Neural cell (in vitro differentiated cells): ENCODE measurements at regions not wholly inside any gene's neighbourhood (a gene's known extent, or its start where the extent isn't known, plus 50 kb on each side); places are given as distances from the start of the nearest gene placed in this dataset.

Source experiments
- H2AFZ ChIP-seq: fragments of 200-600, 300-800 bp; sonication (generic), shearing (Covaris generic); 2 replicates; pipeline ENCODE4 v1.6.0; 2014; ENCODE audit warnings: low read depth, mild to moderate bottlenecking, antibody characterized with exemption, low read length, moderate library complexity
- H3F3A ChIP-seq: fragments of 200-600 bp; shearing (Covaris generic); 2 replicates; pipeline ENCODE4 v1.6.1; 2016; ENCODE audit warnings: mild to moderate bottlenecking, moderate library complexity, mixed read lengths, antibody characterized with exemption, low read length; ENCODE audit not compliant: insufficient read depth, poor library complexity, severe bottlenecking
- H3K27ac ChIP-seq: fragments of 200-600, 300-800 bp; sonication (generic), shearing (Covaris generic); 2 replicates; pipeline ENCODE4 v1.5.1; 2014; ENCODE audit warnings: mild to moderate bottlenecking, low read length, moderate library complexity
- H3K27me3 ChIP-seq: fragments of 300-800, 200-600 bp; sonication (generic), shearing (Covaris generic); 2 replicates; pipeline ENCODE4 v1.6.0; 2014; ENCODE audit warnings: mild to moderate bottlenecking, low read depth, low read length, moderate library complexity; ENCODE audit not compliant: insufficient read depth
- H3K36me3 ChIP-seq: fragments of 300-800, 200-600 bp; sonication (generic), shearing (Covaris generic); 2 replicates; pipeline ENCODE4 v1.5.1; 2014; ENCODE audit warnings: mild to moderate bottlenecking, antibody characterized with exemption, low read length, moderate library complexity; ENCODE audit not compliant: insufficient read depth
- H3K4me2 ChIP-seq: fragments of 300-800, 200-600 bp; sonication (generic), shearing (Covaris generic); 2 replicates; pipeline ENCODE4 v1.6.0; 2014; ENCODE audit warnings: mild to moderate bottlenecking, low read length
- H3K4me3 ChIP-seq: fragments of 300-800, 200-600 bp; sonication (generic), shearing (Covaris generic); 2 replicates; pipeline ENCODE4 v1.5.1; 2014; ENCODE audit warnings: mild to moderate bottlenecking, low read length, moderate library complexity
- H3K79me2 ChIP-seq: fragments of 200-600 bp; shearing (Covaris generic); replicated peaks from 2 replicates; pipeline ENCODE4 v1.6.0; 2014; ENCODE audit warnings: mild to moderate bottlenecking, low read length, moderate library complexity; ENCODE audit not compliant: insufficient read depth
- H3K9ac ChIP-seq: fragments of 300-800, 200-600 bp; sonication (generic), shearing (Covaris generic); 2 replicates; pipeline ENCODE4 v1.6.1; 2016; ENCODE audit warnings: mild to moderate bottlenecking, low read length, mixed read lengths
- H3K9me2 ChIP-seq: fragments of 200-600 bp; shearing (Covaris generic); 2 replicates; pipeline ENCODE4 v1.6.1; 2016; ENCODE audit warnings: mild to moderate bottlenecking, low read length, mixed read lengths; ENCODE audit not compliant: insufficient read depth
- H3K9me3 ChIP-seq: fragments of 200-600, 300-800 bp; sonication (generic), shearing (Covaris generic); 2 replicates; pipeline ENCODE4 v1.6.1; 2016; ENCODE audit warnings: mild to moderate bottlenecking, mixed run types, low read length, moderate library complexity, mixed read lengths
- H4K20me1 ChIP-seq: fragments of 200-600 bp; shearing (Covaris generic); 2 replicates; pipeline ENCODE4 v1.6.1; 2016; ENCODE audit warnings: mild to moderate bottlenecking, mixed run types; ENCODE audit not compliant: insufficient read depth
- CTCF ChIP-seq: fragments of 450-650 bp; IDR thresholded peaks from 2 replicates; pipeline ENCODE4 v1.5.1; 2014; ENCODE audit warnings: antibody characterized with exemption, mild to moderate bottlenecking, moderate library complexity; ENCODE audit not compliant: poor library complexity, severe bottlenecking
- EP300 ChIP-seq: fragments of 450-650 bp; conservative IDR thresholded peaks from 2 replicates; pipeline ENCODE4 v1.6.1; 2014; ENCODE audit warnings: antibody characterized with exemption, mild to moderate bottlenecking, moderate library complexity; ENCODE audit not compliant: poor library complexity, severe bottlenecking
- EZH2 ChIP-seq: fragments of 200-600, 300-800 bp; shearing (Covaris generic), sonication (generic); IDR thresholded peaks from 2 replicates; pipeline ENCODE4 v1.6.1; 2014; ENCODE audit warnings: antibody characterized with exemption, low read length, borderline replicate concordance, mild to moderate bottlenecking; ENCODE audit not compliant: insufficient read depth, poor library complexity, severe bottlenecking
- MXI1 ChIP-seq: fragments of 450-650 bp; conservative IDR thresholded peaks from 2 replicates; pipeline ENCODE4 v1.6.1; 2014; ENCODE audit warnings: antibody characterized with exemption, mild to moderate bottlenecking; ENCODE audit not compliant: poor library complexity, severe bottlenecking
- POLR2AphosphoS5 ChIP-seq: IDR thresholded peaks from 2 replicates; pipeline ENCODE4 v1.6.1; 2012
- RAD21 ChIP-seq: fragments of 450-650 bp; conservative IDR thresholded peaks from 2 replicates; pipeline ENCODE4 v1.6.1; 2014; ENCODE audit warnings: antibody characterized with exemption, mild to moderate bottlenecking, moderate library complexity
- REST ChIP-seq: IDR thresholded peaks from 2 replicates; pipeline ENCODE4 v1.6.1; 2012; ENCODE audit warnings: borderline replicate concordance
- SMC3 ChIP-seq: fragments of 450-650 bp; conservative IDR thresholded peaks from 2 replicates; pipeline ENCODE4 v1.6.1; 2014; ENCODE audit warnings: antibody characterized with exemption, mild to moderate bottlenecking, moderate library complexity; ENCODE audit not compliant: poor library complexity
- TAF1 ChIP-seq: IDR thresholded peaks from 2 replicates; pipeline ENCODE4 v1.6.1; 2012; ENCODE audit warnings: low read depth

GRCh38 chr4:19508442-19508841 is 743.3 kb upstream of the SLIT2 start:
- H3K9me3 ChIP-seq: no peaks in the 10 kb centered on the region
- H3F3A ChIP-seq: no peaks in the 10 kb centered on the region
- H3K9ac ChIP-seq: no peak overlapping the region
- no peak overlapping the region for H3K27ac ChIP-seq
- H4K20me1 ChIP-seq: no peaks in the 10 kb centered on the region
- no peaks in the 10 kb centered on the region for H3K36me3 ChIP-seq
- no peaks in the 10 kb centered on the region for H3K79me2 ChIP-seq
- H3K4me2 ChIP-seq: no peak overlapping the region
- TF ChIP-seq EP300: no peak
- no peak for TF ChIP-seq REST
- TF ChIP-seq TAF1: no peak
- TF ChIP-seq POLR2AphosphoS5: no peak
- TF ChIP-seq SMC3: no peak
- no peak for TF ChIP-seq MXI1
- H2AFZ ChIP-seq: no peak overlapping the region
- no peaks in the 10 kb centered on the region for H3K27me3 ChIP-seq
- no peak overlapping the region for H3K4me3 ChIP-seq
- no peaks in the 10 kb centered on the region for H3K9me2 ChIP-seq

DNA sequence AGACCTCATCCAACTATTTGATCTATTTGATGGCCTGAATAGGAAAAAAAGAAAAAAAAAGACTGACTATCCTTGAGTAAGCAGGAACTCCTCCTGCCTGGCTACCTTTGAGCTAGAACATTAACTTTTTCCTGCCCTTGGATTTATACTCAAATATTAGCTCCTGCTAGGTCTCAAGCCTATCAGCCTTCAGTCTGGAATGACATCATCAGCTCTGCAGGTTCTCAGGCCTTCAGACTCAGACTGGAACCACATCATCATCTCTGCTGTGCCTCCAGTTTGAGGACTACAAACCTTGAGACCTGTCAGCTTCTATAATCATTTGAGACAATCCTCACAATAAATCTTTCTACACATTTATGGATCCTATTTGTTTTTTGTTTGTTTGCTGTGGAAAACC is 754.0 kb upstream of the SLIT2 start:
- TF ChIP-seq POLR2AphosphoS5 (no peak), REST (no peak), MXI1 (no peak), TAF1 (no peak), EP300 (no peak), EZH2 (no peak), RAD21 (no peak), SMC3 (no peak), CTCF (no peak)
- no peaks in the 10 kb centered on the region for H3K27me3 ChIP-seq
- no peaks in the 10 kb centered on the region for H3F3A ChIP-seq
- H3K36me3 ChIP-seq: no peaks in the 10 kb centered on the region
- H3K9ac ChIP-seq: no peak overlapping the region
- no peaks in the 10 kb centered on the region for H3K79me2 ChIP-seq
- H4K20me1 ChIP-seq: no peaks in the 10 kb centered on the region
- H3K9me3 ChIP-seq: no peaks in the 10 kb centered on the region
- H3K27ac ChIP-seq: no peak overlapping the region
- no peaks in the 10 kb centered on the region for H3K9me2 ChIP-seq
- H2AFZ ChIP-seq: no peak overlapping the region
- H3K4me3 ChIP-seq: no peak overlapping the region
- H3K4me2 ChIP-seq: no peak overlapping the region
